GM12878 (cell line): ENCODE measurements at regions not wholly inside any gene's neighbourhood (a gene's known extent, or its start where the extent isn't known, plus 50 kb on each side); places are given as distances from the start of the nearest gene placed in this dataset.

Experiments
- CEBPB ChIP-seq, 2 experiments: fragments of 150-350 bp in 1 of 2; IDR thresholded peaks; 2 replicates each; pipeline ENCODE4 v1.6.1; 2012 to 2014; ENCODE audit warnings: low read depth in 2 of 2, low read length in 2 of 2, borderline replicate concordance in 1 of 2, inconsistent platforms in 1 of 2
- CTCF ChIP-seq, 3 experiments: IDR thresholded peaks in 2 of 3; conservative IDR thresholded peaks in 1 of 3; 2 replicates each; pipeline ENCODE4 v1.5.1; 2011; ENCODE audit warnings: low read depth in 3 of 3, low read length in 3 of 3, mild to moderate bottlenecking in 3 of 3, control low read depth in 2 of 3, moderate library complexity in 2 of 3, inconsistent platforms in 1 of 3, mixed read lengths in 1 of 3; ENCODE audit not compliant: control insufficient read depth in 2 of 3, insufficient read depth in 1 of 3; ENCODE audit errors: extremely low read depth in 1 of 3
- IKZF1 ChIP-seq: fragments of 450-650 bp; conservative IDR thresholded peaks from 2 replicates; pipeline ENCODE4 v1.6.1; 2017; ENCODE audit warnings: antibody characterized with exemption, mild to moderate bottlenecking
- KDM1A ChIP-seq: fragments of 200-600 bp; sonication (generic); IDR thresholded peaks from 2 replicates; pipeline ENCODE4 v1.6.1; 2016; ENCODE audit warnings: borderline replicate concordance
- MEF2A ChIP-seq: IDR thresholded peaks from 2 replicates; pipeline ENCODE4 v1.6.1; 2011; ENCODE audit warnings: low read depth, mild to moderate bottlenecking, low read length, moderate library complexity; ENCODE audit not compliant: insufficient read depth
- MEF2B ChIP-seq: fragments of 450-650 bp; IDR thresholded peaks from 2 replicates; pipeline ENCODE4 v1.6.1; 2018; ENCODE audit warnings: mild to moderate bottlenecking, moderate library complexity; ENCODE audit not compliant: partially characterized antibody, poor library complexity, severe bottlenecking
- NFYA ChIP-seq: IDR thresholded peaks from 2 replicates; pipeline ENCODE4 v1.6.1; 2011; ENCODE audit warnings: low read depth, mild to moderate bottlenecking, low read length, improper control_type of control experiment, borderline replicate concordance
- POLR2AphosphoS5 ChIP-seq: IDR thresholded peaks from 2 replicates; pipeline ENCODE4 v1.6.1; 2011; ENCODE audit warnings: mild to moderate bottlenecking, low read length, inconsistent platforms
- SMC3 ChIP-seq: IDR thresholded peaks from 2 replicates; pipeline ENCODE4 v1.6.1; 2011; ENCODE audit warnings: low read length, improper control_type of control experiment, borderline replicate concordance
- SPI1 ChIP-seq: IDR thresholded peaks from 2 replicates; pipeline ENCODE4 v1.6.1; 2011; ENCODE audit warnings: low read depth, mild to moderate bottlenecking, low read length, moderate library complexity, borderline replicate concordance; ENCODE audit not compliant: insufficient read depth

GRCh38 chr11:70606248-70606950 is 208.1 kb downstream of the CTTN start:
- TF ChIP-seq MEF2B (no peak), IKZF1 (no peak), NFYA (no peak), MEF2A (no peak), POLR2AphosphoS5 (no peak), CTCF (IDR thresholded peaks at IDR 0.05 in 2 of 3, conservative IDR thresholded peaks at IDR 0.05 in 1 of 3; ENCODE audit: control insufficient read depth in 2 of 3, extremely low read depth in 1 of 3, insufficient read depth in 1 of 3, low read depth in 3 of 3, low read length in 3 of 3) (no peak), KDM1A (no peak), SMC3 (no peak), SPI1 (no peak), CEBPB (IDR thresholded peaks at IDR 0.05; ENCODE audit: borderline replicate concordance in 1 of 2, low read depth in 2 of 2, low read length in 2 of 2) (no peak)
